Activated CD8-positive, alpha-beta T cell treated with anti-CD3 and anti-CD28 coated beads for 36 hours (primary cell): ENCODE measurements at regions not wholly inside any gene's neighbourhood (a gene's known extent, or its start where the extent isn't known, plus 50 kb on each side); places are given as distances from the start of the nearest gene placed in this dataset.

ENCODE experiments used
- ATAC-seq: fragments of 200-7000 bp; cut with Tn5 transposase; one replicate; pipeline ENCODE4 v1.10.0; 2021; ENCODE audit warnings: mild to moderate bottlenecking, moderate library complexity
- CTCF ChIA-PET: fragments of 350-600 bp; sonication (Branson Sonifier 250); formaldehyde crosslinking; loops from one replicate; lab custom pipeline; 2021; ENCODE audit warnings: antibody characterized with exemption; lab: Charles Lee
- POLR2A ChIA-PET: fragments of 350-600 bp; sonication (Branson Sonifier 250); formaldehyde crosslinking; loops from one replicate; lab custom pipeline; 2021; ENCODE audit warnings: antibody characterized with exemption; lab: Charles Lee
- DNase-seq: peaks from one replicate; pipeline ENCODE4 v3.0.0-alpha.2; 2020
- H3K27ac Mint-ChIP-seq: one replicate; pipeline ENCODE4 v1.8.0; 2021; ENCODE audit warnings: mild to moderate bottlenecking, mixed read lengths
- H3K27me3 Mint-ChIP-seq: one replicate; pipeline ENCODE4 v1.8.0; 2021; ENCODE audit warnings: mixed read lengths
- H3K36me3 Mint-ChIP-seq: one replicate; pipeline ENCODE4 v1.8.0; 2021; ENCODE audit warnings: low read depth, mixed read lengths
- H3K4me1 Mint-ChIP-seq: one replicate; pipeline ENCODE4 v1.8.0; 2021; ENCODE audit warnings: low read depth, mixed read lengths
- H3K4me3 Mint-ChIP-seq: one replicate; pipeline ENCODE4 v1.8.0; 2021; ENCODE audit warnings: mild to moderate bottlenecking, moderate library complexity, mixed read lengths
- H3K9me3 Mint-ChIP-seq: one replicate; pipeline ENCODE4 v1.8.0; 2021; ENCODE audit warnings: mixed read lengths
- CTCF ChIP-seq: fragments of 200-600 bp; IDR thresholded peaks from one replicate; pipeline ENCODE4 v1.8.0; 2022; ENCODE audit warnings: antibody characterized with exemption, mild to moderate bottlenecking
- intact Hi-C: fragments of 100-400 bp; cut with micrococcal nuclease; formaldehyde crosslinking; loops from one replicate; pipeline ENCODE4 v1.10.0; 2022

GRCh38 chr1:213744780-213745179 lies 243.0 kb upstream of the PROX1 start:
- intact Hi-C loops, result no loop called here
- CTCF ChIA-PET, result no interaction called here
- Mint-ChIP-seq H3K27ac (no peak overlapping the region), H3K4me1 (no peaks in the 10 kb centered on the region), H3K36me3 (no peaks in the 10 kb centered on the region), H3K27me3 (no peaks in the 10 kb centered on the region), H3K9me3 (peaks cover 5% of the 10 kb centered on the region), H3K4me3 (no peak overlapping the region)
- POLR2A ChIA-PET, result no interaction called here
- TF ChIP-seq CTCF, result no peak
- ATAC-seq, result no peak
- no peak for DNase-seq

DNA sequence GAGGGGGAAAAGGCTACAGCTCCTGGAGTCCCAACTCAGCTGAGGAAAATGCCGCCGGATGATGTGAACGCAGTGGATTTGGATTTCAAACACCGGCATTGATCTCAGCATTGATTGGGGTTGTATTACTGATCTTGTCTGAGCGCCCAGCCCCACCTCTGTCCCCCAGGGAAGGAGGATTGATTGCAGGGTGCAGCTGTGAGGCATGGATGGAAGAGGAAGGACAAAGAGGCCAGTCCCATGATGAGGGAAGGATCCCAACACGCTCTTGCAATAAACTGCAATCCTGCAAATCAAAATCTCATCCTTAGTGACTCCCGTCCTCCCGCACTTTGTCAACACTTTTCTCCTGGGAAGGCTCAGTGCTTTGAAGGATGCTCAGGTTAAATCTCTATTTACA lies 242.3 kb upstream of the PROX1 start:
- ATAC-seq (no peak), DNase-seq (no peak)
- H3K36me3 Mint-ChIP-seq, result no peaks in the 10 kb centered on the region
- H3K4me3 Mint-ChIP-seq, result no peak overlapping the region
- intact Hi-C loops, result no loop called here
- H3K9me3 Mint-ChIP-seq, result peaks cover 5% of the 10 kb centered on the region
- H3K27me3 Mint-ChIP-seq, result no peaks in the 10 kb centered on the region
- ChIA-PET POLR2A (no interaction called here), CTCF (no interaction called here)
- H3K4me1 Mint-ChIP-seq, result no peaks in the 10 kb centered on the region
- no peak for TF ChIP-seq CTCF
- no peak overlapping the region for H3K27ac Mint-ChIP-seq

- ChIA-PET POLR2A (no interaction called here), CTCF (no interaction called here)
- Mint-ChIP-seq H3K9me3 (no peaks in the 10 kb centered on the region), H3K27ac (no peak overlapping the region), H3K4me1 (no peaks in the 10 kb centered on the region), H3K27me3 (no peaks in the 10 kb centered on the region), H3K36me3 (no peaks in the 10 kb centered on the region), H3K4me3 (no peak overlapping the region)
- ATAC-seq (no peak), DNase-seq (no peak)
- intact Hi-C loops, result no loop called here
- TF ChIP-seq CTCF, result no peak
These were observed 238.2 kb upstream of the PROX1 start for GRCh38 chr1:213749558-213749957.

DNA sequence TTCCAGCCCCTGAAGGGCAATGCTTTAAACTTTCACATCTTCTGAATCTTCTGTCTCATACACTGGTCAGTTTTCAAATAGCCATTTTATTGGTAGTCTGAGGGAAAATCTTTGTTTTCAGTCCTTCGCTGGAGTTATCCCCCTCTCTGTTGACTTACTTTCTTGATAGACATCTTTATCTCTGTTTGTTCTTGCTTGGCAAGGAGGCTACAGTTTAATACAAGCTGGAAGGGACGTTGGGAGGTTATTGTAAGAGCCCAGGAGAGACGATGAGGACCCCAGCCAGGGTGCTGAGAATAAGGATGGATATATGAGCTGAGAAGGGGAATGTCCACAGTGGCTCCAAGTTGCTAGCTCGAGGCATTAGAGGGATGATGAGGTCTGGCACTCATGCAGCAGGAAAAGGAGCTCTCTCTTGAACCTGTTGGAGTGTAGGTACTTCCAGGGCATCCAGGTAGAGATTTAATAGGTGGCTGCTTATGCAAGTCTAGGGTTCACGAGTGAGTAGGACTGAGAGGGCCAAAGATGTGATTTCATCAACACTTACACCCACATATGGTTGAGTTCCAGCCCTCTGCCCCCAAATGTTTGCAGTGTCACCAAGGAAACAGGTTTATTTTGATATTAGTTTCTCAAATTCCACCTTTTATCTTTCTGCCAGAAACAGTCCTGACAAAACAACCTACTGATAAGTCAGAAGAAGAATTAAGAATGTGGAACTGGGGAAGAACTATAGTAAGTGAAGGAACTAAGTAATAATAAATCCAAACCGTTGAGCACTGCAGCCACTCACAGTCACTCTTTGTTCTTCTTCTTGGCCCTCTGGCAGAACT lies 237.3 kb upstream of the PROX1 start:
- no peaks in the 10 kb centered on the region for H3K4me1 Mint-ChIP-seq
- ChIA-PET CTCF (no interaction called here), POLR2A (no interaction called here)
- ATAC-seq, result no peak
- TF ChIP-seq CTCF, result no peak
- H3K36me3 Mint-ChIP-seq, result no peaks in the 10 kb centered on the region
- no peak for DNase-seq
- intact Hi-C loops, result no loop called here
- H3K9me3 Mint-ChIP-seq, result no peaks in the 10 kb centered on the region
- H3K27me3 Mint-ChIP-seq, result no peaks in the 10 kb centered on the region
- no peak overlapping the region for H3K4me3 Mint-ChIP-seq
- no peak overlapping the region for H3K27ac Mint-ChIP-seq

DNA sequence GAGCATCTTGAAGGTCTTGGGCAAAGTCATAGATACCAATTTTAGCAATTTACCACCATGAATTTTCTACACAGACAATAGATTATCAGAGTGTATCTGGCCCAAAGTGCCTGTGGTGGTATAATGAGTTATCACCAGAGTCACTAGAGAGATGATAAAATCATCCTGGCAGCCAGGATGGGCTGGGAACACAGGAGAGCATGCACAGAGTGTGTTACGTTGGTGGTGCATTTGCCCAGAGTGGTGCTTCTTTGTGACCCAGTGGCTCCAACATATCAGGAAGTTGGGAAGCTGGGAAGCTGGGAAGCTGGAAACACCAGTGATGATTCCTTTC lies 236.7 kb upstream of the PROX1 start:
- CTCF ChIA-PET, result no interaction called here
- H3K9me3 Mint-ChIP-seq, result no peaks in the 10 kb centered on the region
- no peak for TF ChIP-seq CTCF

More for the DNA sequence above, 236.7 kb upstream of the PROX1 start:
- no peaks in the 10 kb centered on the region for H3K4me1 Mint-ChIP-seq
- POLR2A ChIA-PET, result no interaction called here
- H3K4me3 Mint-ChIP-seq, result no peak overlapping the region
- ATAC-seq (no peak), DNase-seq (no peak)
- H3K27me3 Mint-ChIP-seq, result no peaks in the 10 kb centered on the region
- no peak overlapping the region for H3K27ac Mint-ChIP-seq
- intact Hi-C loops, result no loop called here
- H3K36me3 Mint-ChIP-seq, result no peaks in the 10 kb centered on the region
